ENCODE measurements at regions not wholly inside any gene's neighbourhood (a gene's known extent, or its start where the extent isn't known, plus 50 kb on each side); places are given as distances from the start of the nearest gene placed in this dataset.

- no TSS peak for BruUV-seq (replicated peaks)
- H3K36me3 ChIP-seq (replicated peaks in 1 of 2; ENCODE audit: control insufficient read depth in 1 of 2, insufficient read depth in 2 of 2, low read length in 2 of 2) = no peaks in the 10 kb centered on the region; a peak in 1 of 5 replicates
- no peak overlapping the region for H3K4me3 ChIP-seq (replicated peaks in 1 of 3; ENCODE audit: insufficient read depth in 1 of 3, low read depth in 2 of 3, low read length in 3 of 3)
- TF ChIP-seq E2F1 (CRISPR knock-in tag; IDR thresholded peaks at IDR 0.05) (no peak), CREB3 (CRISPR knock-in tag; IDR thresholded peaks at IDR 0.05) (no peak), ZNF770 (CRISPR knock-in tag; IDR thresholded peaks at IDR 0.05) (no peak), ZC3H13 (CRISPR knock-in tag; IDR thresholded peaks at IDR 0.05) (no peak), ZNF740 (CRISPR knock-in tag; IDR thresholded peaks at IDR 0.05) (no peak), FOXA1 (IDR thresholded peaks at IDR 0.05) (no peak), FOXA1 (CRISPR knock-in tag; IDR thresholded peaks at IDR 0.05) (no peak)
- H3K9ac ChIP-seq (ENCODE audit: insufficient read depth, low read depth, low read length) = no peak overlapping the region
- no peaks in the 10 kb centered on the region for H4K20me1 ChIP-seq (ENCODE audit: insufficient read depth, low read length)
- DNase-seq (ENCODE audit: low spot score) (no peak), FAIRE-seq (no peak), ATAC-seq (no peak)
- CTCF ChIA-PET (ENCODE audit: low intra/inter-chr PET ratio, low total read pairs) = no interaction called here
- no peaks in the 10 kb centered on the region for H3K4me1 ChIP-seq (ENCODE audit: insufficient read depth, low read length)
- no peak overlapping the region for H3K4me2 ChIP-seq (ENCODE audit: low read depth, low read length)
- 21% methylated on average over 5 of the region's 5 CpGs for WGBS (ENCODE audit: low lambda C conversion rate)
- POLR2A ChIA-PET = no interaction called here
- intact Hi-C loops (cut with micrococcal nuclease; ENCODE audit: unreplicated experiment) (no loop called here), in situ Hi-C loops (cut with HindIII; ENCODE audit: extremely low pct_ligation_motif_present, low pct_unique_long_range_greater_than_20kb) (no loop called here)
- H3K79me2 ChIP-seq (ENCODE audit: insufficient read depth, low read length) = no peaks in the 10 kb centered on the region
- H2AFZ ChIP-seq (ENCODE audit: low read length) = no peak overlapping the region
- H3K27me3 ChIP-seq (ENCODE audit: control insufficient read depth in 1 of 2, insufficient read depth in 2 of 2, low read length in 2 of 2) = no peaks in the 10 kb centered on the region
- no peak overlapping the region for H3K27ac ChIP-seq (ENCODE audit: extremely low read length, insufficient read depth, low read length)
- no peaks in the 10 kb centered on the region for H3K9me3 ChIP-seq (ENCODE audit: low read length)
Measured at GRCh38 chr2:65952966-65953761, 481.8 kb upstream of the MEIS1 start.
